Activated CD8-positive, alpha-beta T cell treated with anti-CD3 and anti-CD28 coated beads for 36 hours (primary cell): ENCODE measurements at regions not wholly inside any gene's neighbourhood (a gene's known extent, or its start where the extent isn't known, plus 50 kb on each side); places are given as distances from the start of the nearest gene placed in this dataset.

ENCODE experiments used
- ATAC-seq: fragments of 200-7000 bp; cut with Tn5 transposase; one replicate; pipeline ENCODE4 v1.10.0; 2021; ENCODE audit warnings: mild to moderate bottlenecking, moderate library complexity
- CTCF ChIA-PET: fragments of 350-600 bp; sonication (Branson Sonifier 250); formaldehyde crosslinking; loops from one replicate; lab custom pipeline; 2021; ENCODE audit warnings: antibody characterized with exemption; lab: Charles Lee
- POLR2A ChIA-PET: fragments of 350-600 bp; sonication (Branson Sonifier 250); formaldehyde crosslinking; loops from one replicate; lab custom pipeline; 2021; ENCODE audit warnings: antibody characterized with exemption; lab: Charles Lee
- DNase-seq: peaks from one replicate; pipeline ENCODE4 v3.0.0-alpha.2; 2020
- H3K27ac Mint-ChIP-seq: one replicate; pipeline ENCODE4 v1.8.0; 2021; ENCODE audit warnings: mild to moderate bottlenecking, mixed read lengths
- H3K27me3 Mint-ChIP-seq: one replicate; pipeline ENCODE4 v1.8.0; 2021; ENCODE audit warnings: mixed read lengths
- H3K36me3 Mint-ChIP-seq: one replicate; pipeline ENCODE4 v1.8.0; 2021; ENCODE audit warnings: low read depth, mixed read lengths
- H3K4me1 Mint-ChIP-seq: one replicate; pipeline ENCODE4 v1.8.0; 2021; ENCODE audit warnings: low read depth, mixed read lengths
- H3K4me3 Mint-ChIP-seq: one replicate; pipeline ENCODE4 v1.8.0; 2021; ENCODE audit warnings: mild to moderate bottlenecking, moderate library complexity, mixed read lengths
- H3K9me3 Mint-ChIP-seq: one replicate; pipeline ENCODE4 v1.8.0; 2021; ENCODE audit warnings: mixed read lengths
- intact Hi-C: fragments of 100-400 bp; cut with micrococcal nuclease; formaldehyde crosslinking; loops from one replicate; pipeline ENCODE4 v1.10.0; 2022
- TF ChIP-seq, protein P1 (sequence below): fragments of 200-600 bp; IDR thresholded peaks from one replicate; pipeline ENCODE4 v1.8.0; 2022; ENCODE audit warnings: antibody characterized with exemption, mild to moderate bottlenecking

GRCh38 chr7:85673876-85674275, 487.0 kb upstream of the SEMA3D start:
- no peaks in the 10 kb centered on the region for H3K27me3 Mint-ChIP-seq
- ATAC-seq (no peak), DNase-seq (no peak)
- H3K4me3 Mint-ChIP-seq: no peak overlapping the region
- H3K36me3 Mint-ChIP-seq: no peaks in the 10 kb centered on the region
- CTCF ChIA-PET: no interaction called here
- peaks cover 10% of the 10 kb centered on the region for H3K9me3 Mint-ChIP-seq
- intact Hi-C loops: no loop called here
- no peak overlapping the region for H3K27ac Mint-ChIP-seq
- TF ChIP-seq, protein P1, sequence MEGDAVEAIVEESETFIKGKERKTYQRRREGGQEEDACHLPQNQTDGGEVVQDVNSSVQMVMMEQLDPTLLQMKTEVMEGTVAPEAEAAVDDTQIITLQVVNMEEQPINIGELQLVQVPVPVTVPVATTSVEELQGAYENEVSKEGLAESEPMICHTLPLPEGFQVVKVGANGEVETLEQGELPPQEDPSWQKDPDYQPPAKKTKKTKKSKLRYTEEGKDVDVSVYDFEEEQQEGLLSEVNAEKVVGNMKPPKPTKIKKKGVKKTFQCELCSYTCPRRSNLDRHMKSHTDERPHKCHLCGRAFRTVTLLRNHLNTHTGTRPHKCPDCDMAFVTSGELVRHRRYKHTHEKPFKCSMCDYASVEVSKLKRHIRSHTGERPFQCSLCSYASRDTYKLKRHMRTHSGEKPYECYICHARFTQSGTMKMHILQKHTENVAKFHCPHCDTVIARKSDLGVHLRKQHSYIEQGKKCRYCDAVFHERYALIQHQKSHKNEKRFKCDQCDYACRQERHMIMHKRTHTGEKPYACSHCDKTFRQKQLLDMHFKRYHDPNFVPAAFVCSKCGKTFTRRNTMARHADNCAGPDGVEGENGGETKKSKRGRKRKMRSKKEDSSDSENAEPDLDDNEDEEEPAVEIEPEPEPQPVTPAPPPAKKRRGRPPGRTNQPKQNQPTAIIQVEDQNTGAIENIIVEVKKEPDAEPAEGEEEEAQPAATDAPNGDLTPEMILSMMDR: no peak
- H3K4me1 Mint-ChIP-seq: no peaks in the 10 kb centered on the region
- POLR2A ChIA-PET: no interaction called here

DNA sequence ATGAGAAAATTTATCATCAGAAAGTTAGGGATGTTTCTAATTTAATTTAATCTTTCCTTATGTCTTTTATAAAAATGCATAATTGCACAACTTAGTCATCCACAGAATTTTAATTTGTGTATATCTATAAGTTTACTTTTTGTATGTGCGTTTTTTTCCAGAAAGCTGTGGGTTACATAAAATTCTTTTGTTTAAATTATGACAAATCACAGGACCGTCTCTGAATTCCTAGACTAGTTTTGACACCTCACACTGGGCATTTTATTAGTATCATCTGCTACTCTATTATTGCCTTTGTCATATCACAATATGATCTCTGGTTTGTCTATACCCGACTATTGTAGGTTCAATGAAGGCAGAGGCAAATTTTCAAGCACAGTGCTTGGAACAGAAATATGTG, 482.4 kb upstream of the SEMA3D start:
- H3K36me3 Mint-ChIP-seq: no peaks in the 10 kb centered on the region
- no peaks in the 10 kb centered on the region for H3K4me1 Mint-ChIP-seq
- TF ChIP-seq, protein P1: no peak
- intact Hi-C loops: no loop called here
- H3K4me3 Mint-ChIP-seq: no peak overlapping the region
- ATAC-seq (no peak), DNase-seq (no peak)
- no peak overlapping the region for H3K27ac Mint-ChIP-seq
- peaks cover 4% of the 10 kb centered on the region for H3K9me3 Mint-ChIP-seq
- POLR2A ChIA-PET: no interaction called here
- no peaks in the 10 kb centered on the region for H3K27me3 Mint-ChIP-seq
- CTCF ChIA-PET: no interaction called here

DNA sequence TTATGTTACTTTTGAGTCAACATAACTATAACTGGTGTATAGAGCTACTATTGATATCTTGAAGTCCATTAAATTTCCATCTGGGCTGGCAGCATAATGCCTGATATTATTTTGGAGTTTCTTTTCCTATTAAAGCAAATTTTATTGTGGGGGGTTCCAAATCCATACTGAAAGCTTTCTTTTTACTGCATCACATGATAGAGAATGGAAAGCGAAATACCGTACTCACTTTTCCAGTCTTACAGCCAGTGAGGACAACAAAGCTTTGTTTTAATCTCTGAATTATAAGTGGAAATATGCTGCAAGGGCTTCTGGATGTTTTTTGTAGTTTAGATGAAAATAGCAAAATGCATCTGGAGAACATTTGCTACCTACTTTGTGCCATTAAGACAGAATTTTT, 477.5 kb upstream of the SEMA3D start:
- ATAC-seq: no peak
- CTCF ChIA-PET: no interaction called here
- POLR2A ChIA-PET: no interaction called here
- H3K4me1 Mint-ChIP-seq: no peaks in the 10 kb centered on the region
- TF ChIP-seq, protein P1: no peak
- H3K27me3 Mint-ChIP-seq: no peaks in the 10 kb centered on the region
- H3K36me3 Mint-ChIP-seq: no peaks in the 10 kb centered on the region
- no peaks in the 10 kb centered on the region for H3K9me3 Mint-ChIP-seq
- DNase-seq: no peak
- no peak overlapping the region for H3K4me3 Mint-ChIP-seq
- H3K27ac Mint-ChIP-seq: no peak overlapping the region
- intact Hi-C loops: no loop called here

DNA sequence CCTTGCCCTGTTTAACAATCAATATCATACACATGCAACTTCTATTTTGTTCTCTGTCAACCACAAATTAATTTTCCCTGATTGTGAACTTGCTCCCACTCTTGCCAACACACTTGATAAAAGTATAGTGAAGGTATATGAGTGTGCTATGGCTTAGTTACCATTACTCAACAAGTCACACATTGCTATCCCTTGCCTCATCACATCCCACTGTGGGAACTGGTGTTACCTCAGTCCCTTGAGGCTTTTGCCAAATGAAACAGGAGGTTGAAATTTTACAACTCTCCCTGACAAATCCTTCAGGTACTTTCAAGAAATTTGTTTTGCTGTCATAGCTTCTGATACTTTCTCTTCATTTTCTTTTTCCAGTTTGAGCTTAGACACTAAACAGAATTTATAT, 472.5 kb upstream of the SEMA3D start:
- intact Hi-C loops: no loop called here
- H3K36me3 Mint-ChIP-seq: no peaks in the 10 kb centered on the region
- H3K4me1 Mint-ChIP-seq: no peaks in the 10 kb centered on the region
- POLR2A ChIA-PET: no interaction called here
- H3K4me3 Mint-ChIP-seq: no peak overlapping the region
- ATAC-seq: no peak
- CTCF ChIA-PET: no interaction called here
- no peak for DNase-seq
- no peak overlapping the region for H3K27ac Mint-ChIP-seq
- H3K9me3 Mint-ChIP-seq: no peaks in the 10 kb centered on the region
- TF ChIP-seq, protein P1: no peak
- no peaks in the 10 kb centered on the region for H3K27me3 Mint-ChIP-seq

DNA sequence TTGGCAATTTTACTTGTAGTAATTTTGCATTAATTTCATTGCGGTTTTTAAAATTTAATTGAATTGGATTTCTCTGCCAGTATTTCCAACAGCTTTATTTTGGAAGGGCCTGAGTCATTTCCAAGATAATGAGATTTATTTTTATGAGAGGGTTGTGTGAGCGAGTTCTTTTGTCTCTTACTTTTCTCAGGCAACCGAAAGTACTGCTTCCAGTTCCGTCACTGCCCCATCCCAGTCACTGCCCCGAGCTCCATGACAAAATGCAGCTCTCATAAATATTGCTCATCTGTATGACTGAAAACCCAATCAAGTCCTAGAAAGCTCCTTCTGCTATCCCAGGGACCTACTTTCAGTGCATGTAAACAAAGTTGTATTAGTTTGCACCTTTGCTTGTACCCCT, 468.4 kb upstream of the SEMA3D start:
- H3K27me3 Mint-ChIP-seq: no peaks in the 10 kb centered on the region
- no peaks in the 10 kb centered on the region for H3K4me1 Mint-ChIP-seq
- no peak overlapping the region for H3K4me3 Mint-ChIP-seq
- H3K36me3 Mint-ChIP-seq: no peaks in the 10 kb centered on the region
- H3K27ac Mint-ChIP-seq: no peak overlapping the region
- ATAC-seq: no peak
- intact Hi-C loops: no loop called here
- TF ChIP-seq, protein P1: no peak
- CTCF ChIA-PET: no interaction called here
- peaks cover 2% of the 10 kb centered on the region for H3K9me3 Mint-ChIP-seq
- no peak for DNase-seq
- POLR2A ChIA-PET: no interaction called here
